Stimulated activated CD4-positive, alpha-beta T cell treated with anti-CD3 and anti-CD28 coated beads, TNF-alpha, amount 100 ng/mL, for 24 hours (primary cell): ENCODE measurements at regions not wholly inside any gene's neighbourhood (a gene's known extent, or its start where the extent isn't known, plus 50 kb on each side); places are given as distances from the start of the nearest gene placed in this dataset.

ENCODE experiments used
- DNase-seq, 3 experiments: peaks; one replicate each; pipeline ENCODE4 v3.0.0-alpha.2; 2020; ENCODE audit warnings: low read depth in 3 of 3

DNA sequence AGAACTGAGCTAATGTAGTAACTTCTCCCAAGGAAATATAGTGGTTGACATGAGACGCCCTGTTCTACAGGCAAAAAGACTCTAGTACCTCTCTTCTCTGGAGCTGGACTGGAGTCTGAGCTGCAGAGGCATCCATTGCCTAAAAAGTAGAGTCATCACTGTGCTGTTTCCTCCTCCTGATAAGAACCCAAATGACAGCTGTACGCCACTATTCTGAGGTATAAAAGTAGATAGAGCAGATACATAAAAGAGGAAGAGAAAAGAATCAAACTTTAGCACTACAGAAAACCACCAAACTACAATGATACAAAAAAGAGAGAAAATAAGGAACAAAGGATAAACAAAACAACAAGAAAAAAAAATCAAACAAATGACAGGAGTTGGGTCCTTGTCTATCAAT is 1568.8 kb downstream of the PLA2G4A start:
- no peak for DNase-seq

DNA sequence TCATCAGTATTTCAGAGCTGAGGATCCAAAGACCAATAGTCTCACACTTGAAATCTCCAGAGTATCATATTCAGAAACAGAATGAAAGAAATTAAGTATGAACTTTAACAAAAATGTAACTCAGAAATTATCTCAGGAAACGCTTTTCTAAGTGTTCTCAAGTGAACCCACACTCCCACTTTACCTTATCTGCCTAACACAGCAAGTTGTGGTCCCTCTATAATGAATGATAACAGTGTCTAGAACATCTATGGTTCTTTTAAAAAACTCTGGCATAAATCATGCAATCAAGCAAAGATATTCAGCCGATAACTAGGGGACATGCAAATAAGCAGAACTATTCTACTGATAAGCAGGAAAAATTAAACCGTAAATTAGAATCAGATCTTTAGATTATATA is 1574.2 kb downstream of the PLA2G4A start:
- no peak for DNase-seq

DNA sequence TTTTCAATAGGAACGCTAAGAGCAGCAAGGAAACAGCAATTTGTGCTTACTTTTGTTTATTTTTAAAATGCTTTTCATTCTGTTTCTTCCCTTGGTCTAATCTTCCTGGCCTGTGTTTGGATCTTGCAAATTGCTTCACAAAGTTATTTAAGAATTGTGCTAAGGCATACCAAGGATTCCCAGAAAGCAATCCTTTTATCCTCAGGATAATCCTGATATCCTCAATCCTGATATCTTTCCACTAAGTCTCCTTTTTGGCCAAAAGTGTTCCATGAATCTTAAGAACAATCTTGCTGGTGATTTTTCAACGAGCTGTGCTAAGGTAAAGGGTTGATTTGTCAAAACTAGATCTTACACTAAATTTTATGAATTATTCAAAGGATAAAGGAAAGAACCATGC is 1577.9 kb downstream of the PLA2G4A start:
- no peak for DNase-seq

DNA sequence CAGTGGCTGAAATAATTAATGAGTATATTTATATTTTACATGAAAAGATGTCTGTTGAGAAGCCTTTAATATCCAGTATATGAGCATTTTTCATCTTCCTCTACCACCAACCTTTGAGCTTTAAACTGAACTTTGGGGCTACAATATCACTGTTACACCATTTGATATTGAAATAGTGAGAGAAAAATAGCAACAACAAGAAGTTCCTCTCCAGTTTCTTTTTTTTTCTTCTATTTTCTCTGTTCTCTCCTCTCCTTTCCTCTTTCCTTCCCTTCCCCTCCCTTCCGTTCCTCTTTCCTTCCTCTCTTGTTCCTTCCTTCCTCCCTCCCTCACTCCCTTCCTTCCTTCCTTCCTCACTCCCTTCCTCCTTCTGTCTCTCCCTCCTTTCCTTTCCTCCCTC is 1591.4 kb downstream of the PLA2G4A start:
- DNase-seq = no peak

DNA sequence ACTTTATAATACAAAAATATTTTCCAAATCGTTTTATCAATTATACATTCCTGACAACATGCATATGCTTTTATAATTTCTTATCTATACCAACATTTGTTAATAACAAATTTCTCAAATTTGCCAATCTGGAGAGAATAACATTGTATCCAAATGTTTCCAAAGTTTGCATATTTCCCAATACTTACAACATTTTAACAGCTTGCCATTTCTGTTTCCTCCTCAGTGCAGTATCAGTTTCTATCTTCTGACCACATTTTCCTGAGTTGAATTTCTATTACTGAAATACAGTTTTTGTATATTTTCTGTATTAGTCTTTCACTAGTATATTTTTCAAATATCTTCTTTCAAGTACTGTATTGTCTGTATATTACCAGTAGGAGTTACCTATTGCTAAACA is 1594.3 kb downstream of the PLA2G4A start:
- no peak for DNase-seq

DNA sequence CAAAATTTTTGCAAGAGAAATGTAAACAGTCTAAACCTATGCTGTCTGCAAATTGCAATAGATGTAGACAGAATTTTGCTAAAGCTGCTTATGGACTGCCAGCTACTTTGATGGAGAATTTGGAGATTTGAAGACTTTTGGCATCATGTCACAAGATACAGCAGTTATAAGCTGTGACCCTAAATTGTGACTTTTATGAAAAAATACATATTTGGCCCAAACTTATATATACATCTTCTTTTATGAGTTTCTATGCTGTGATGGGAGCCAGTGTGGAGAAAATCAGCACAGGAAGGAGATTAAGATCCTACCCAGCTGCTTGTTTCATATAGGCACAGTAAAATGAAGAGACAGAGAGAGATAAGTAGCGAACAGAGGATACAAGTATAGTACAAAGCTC is 1595.4 kb downstream of the PLA2G4A start:
- no peak for DNase-seq

DNA sequence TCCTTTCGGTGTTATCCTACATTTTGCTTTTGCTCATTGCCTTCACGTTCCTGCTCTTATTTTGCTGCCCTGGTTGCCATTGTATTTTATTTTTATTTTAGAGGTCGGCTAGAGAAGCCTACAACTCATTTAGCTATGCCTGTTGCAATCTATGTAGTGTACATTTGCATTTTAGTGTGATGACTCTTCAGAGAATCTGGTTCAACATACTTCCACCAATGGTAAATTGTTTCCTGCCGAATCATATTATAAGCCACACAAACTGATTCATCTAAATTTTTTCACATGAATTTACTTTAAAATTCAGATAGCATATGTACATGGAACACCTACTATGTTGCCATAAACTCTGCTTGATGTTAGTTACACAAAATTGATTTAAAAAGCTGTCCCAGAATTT is 1596.9 kb downstream of the PLA2G4A start:
- no peak for DNase-seq

DNA sequence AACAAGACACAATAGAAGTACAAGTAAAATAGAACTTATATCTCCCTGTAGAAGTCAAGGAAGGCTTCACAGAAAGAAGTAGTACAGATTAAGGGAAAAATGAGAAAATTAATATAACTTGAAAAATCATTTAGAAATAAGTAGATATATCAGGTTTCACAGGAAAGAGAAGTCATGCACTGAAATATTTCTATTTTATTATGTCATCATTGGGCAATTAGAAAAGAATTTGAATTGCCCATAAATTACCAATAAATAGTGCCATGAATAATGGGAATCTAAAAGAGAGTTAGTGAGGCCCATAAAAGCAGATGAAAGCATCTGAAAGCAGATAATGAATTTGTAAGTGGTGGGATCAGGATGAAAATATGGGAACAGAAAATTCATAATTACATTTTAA is 1597.8 kb downstream of the PLA2G4A start:
- no peak for DNase-seq

DNA sequence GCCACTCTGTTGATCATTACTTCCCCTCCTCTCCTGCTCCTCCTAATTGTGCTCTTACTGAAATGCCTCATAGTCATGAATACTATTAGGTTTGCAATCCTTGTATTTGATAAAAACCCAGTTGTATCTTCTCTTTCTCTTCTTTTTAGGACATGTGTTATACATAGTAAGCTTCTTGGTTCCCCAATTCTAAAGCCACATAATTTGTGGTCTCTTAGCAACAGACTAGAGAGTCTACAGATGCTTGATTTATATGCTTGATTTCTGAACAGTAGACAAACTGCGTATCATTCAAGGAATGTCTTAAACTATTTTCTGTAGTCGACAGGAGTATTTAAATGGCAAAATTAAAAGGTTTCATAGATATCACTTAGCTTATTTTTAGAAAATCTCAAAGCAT is 1598.9 kb downstream of the PLA2G4A start:
- DNase-seq = no peak

DNA sequence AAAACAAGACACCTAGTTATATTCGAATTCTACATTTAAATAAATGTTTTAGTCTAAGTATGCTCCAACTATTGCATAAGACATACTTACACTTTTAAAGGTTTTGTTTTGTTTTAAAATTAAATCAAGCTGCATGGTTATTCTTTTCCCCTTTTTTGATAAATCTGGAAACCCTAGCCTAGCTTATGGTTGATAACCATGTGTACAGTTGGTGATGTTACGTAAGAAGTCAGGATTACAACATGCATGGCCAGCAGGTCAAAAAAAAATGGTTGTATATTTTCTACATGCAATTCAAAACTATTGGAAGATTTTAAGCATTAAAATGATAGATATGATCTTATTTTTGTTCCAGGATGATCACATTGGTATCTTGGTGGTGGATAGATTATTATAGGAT is 1600.6 kb downstream of the PLA2G4A start:
- DNase-seq = no peak

DNA sequence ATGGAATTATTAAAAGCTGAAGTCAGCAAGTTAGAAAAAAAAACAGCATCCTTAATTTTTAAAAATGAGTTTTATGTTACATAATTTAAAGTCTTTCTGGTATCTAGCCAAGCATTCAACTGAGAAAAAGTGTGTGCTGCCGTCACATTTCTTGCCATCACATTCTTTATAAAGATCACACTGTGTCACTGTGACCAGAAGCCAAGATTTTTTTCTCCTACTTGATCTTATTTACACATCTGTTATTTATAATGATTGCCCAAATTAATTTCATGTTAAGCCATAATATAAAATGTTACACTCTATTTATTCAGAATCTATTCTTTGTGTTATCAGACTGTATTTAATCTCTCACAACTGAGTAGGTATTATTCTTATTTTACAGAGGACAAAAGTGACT is 1603.7 kb downstream of the PLA2G4A start:
- no peak for DNase-seq

DNA sequence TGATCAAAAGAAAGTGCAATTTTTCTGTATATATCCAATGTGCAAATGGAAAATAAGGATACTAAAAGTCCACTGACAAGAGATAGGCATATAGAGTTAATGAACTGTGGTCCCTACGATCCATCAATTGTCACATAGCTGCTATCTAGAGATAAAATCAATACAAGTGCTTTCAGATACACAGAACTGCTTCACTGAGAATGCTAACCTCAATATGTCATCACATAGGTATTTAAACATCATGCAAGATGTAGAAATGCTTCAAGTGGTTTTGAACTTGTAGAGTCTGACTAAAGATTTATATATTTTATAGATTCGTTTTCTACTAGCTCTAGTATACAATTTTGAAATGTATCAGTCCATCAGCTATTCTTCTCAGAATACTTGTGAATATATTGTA is 1604.7 kb downstream of the PLA2G4A start:
- DNase-seq = no peak

DNA sequence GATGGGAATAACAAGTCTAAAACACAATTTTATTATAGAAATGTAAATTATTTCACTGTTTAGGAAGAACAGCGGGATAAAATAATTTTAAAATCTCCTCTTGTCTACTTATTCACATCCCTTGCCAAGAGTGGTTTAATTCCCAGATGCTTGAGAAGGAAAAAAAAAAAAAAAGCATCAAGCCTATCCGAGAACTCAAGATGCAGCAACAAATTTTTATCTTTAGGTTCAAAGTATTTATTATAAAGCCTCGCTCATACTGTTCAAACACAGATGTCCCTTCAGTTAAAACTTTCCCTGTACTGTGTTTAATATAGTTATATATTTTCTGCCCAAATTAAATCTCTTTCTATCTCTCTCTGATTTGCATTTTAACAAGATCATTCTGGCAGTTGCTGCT is 1615.8 kb downstream of the PLA2G4A start:
- no peak for DNase-seq

DNA sequence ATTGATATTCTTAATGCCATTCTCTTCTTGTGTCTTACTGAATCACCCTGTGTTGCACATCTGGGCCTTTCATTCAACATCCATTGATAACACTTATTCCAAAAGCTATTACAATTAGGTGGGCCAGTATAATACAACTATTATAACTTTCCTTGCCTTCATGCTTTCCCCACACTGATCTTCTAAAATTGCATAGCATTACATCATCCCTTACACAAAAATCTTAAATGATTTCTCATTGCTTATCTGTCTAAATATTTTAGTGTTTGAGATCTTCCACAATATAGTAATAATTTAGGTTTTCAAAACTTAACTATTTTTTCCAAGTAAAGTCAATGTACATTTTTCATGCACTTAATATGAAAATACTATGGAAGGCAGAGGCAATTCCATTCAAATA is 1634.1 kb downstream of the PLA2G4A start:
- DNase-seq = no peak

DNA sequence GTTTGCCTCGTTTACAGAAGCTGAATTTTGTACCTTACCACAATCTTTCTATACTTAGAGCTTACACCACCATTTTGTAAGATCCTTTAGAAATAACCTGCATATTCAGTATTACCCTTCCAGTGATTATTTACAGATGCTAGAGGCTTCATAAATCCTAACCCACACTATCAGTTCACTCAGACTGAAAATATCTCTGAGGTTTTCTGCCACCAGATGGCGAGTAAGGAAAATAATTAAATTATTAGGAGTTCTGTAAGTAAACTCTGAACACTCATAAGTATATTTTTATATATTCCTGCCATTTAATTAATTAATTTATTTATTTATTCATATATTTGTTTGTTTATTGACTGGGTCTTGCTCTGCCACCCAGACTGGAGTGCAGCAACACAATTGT is 1635.2 kb downstream of the PLA2G4A start:
- no peak for DNase-seq

DNA sequence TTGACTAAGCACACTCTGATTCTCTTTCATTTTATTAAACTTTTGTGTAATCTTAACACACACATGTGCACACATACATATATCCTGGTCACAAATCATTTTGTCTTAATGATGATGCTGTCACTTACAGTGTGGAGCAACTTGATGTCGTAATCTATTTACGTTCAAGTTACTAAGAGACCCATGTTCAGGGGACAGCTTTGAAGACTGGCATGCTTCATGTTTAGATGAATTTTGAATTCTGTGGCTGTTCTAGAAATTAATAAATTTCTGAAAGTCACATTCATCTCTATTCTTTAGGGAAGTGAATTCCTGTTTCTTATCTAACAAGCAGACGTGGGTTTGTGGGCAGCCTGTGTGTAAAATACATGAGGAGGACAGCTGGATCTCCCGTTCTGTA is 1637.8 kb downstream of the PLA2G4A start:
- DNase-seq = no peak

DNA sequence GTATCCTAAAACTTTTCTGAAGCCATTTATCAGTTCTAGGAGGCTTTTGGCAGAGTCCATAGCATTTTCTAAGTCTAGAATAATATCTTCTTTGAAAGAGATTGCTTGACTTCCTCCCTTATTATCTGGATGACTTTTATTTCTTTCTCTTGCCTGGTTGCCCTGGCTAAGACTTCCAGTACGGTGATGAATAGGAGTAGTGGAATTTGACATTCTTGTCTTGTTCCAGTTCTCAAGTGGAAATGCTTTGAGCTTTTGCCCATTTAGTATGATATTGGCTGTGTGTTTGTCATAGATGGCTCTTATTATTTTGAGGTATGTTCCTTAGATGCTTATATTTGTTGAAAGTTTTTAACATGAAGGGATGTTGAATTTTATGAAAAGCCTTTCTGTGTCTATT is 1647.9 kb downstream of the PLA2G4A start:
- DNase-seq = no peak

DNA sequence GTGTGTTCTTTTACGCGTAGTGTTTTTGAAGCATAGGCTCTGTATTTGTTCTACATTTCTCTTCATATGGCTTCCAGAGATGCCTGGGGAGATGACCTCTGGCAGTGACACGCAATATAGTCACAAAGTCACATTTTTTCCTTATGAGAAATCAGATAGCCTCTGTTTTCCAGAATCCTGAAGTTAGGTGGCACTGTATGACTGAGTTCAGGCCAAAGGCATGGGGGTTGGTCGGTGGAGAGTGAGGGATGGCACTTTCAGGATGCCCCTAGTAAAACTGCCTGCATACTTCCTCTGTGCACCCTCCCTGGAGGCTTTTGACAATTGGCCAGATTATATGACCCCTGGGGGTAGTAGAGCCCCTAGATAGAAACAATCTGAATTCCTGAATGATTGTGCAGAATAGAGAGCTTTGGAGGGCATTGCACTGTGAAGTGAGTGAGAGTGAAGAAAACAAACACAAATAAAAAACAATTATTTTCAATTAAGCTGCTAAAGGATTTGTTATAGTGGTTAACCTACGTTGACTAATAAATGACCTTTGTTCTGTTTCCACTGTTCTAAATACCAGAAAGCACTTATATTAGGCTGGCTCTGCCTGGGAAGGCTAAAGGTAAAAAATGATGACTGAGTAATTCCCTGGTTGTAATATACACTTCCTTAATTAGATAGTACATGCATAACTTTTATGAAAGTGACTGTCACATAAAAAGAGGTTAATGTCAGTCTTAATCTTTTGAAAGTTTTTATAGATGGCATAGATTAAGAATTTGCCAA is 1660.8 kb downstream of the PLA2G4A start:
- DNase-seq = no peak

DNA sequence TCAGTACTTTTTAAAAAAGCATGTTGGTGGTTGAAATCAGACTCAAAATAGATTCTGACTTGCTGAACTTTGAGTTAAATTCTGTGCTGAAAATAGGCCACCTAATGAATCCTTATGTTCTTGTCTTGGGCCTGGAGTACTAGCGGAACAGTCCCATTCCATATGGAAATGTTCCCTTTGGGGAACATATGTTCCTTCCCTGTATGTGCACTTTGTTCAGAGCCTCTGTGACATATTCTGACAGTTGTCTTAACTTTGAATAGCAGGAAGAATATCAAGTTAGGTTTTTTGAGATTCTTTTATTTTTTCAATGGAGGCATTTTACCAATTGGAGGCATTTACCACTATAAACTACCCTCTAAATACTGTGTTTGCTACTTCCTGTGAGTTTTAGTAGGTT is 1667.8 kb downstream of the PLA2G4A start:
- no peak for DNase-seq

DNA sequence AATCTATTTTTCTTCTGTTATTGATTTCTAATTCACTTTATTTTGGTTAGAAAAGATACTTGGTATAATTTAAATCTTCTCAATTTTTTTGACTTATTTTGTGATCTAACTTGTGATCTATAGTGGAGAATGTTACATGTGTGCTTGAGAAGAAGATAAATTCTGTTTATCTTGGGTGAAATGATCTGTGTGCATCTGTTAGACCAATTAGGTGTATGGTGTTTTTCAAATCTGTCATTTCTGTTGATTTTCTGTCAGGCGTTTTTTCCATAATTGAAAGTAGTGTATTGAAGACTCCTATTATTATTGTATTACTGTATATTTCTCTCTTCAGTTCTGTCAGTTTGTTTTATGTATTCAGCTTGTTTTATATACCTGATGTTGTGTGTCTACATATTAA is 1668.3 kb downstream of the PLA2G4A start:
- no peak for DNase-seq

DNA sequence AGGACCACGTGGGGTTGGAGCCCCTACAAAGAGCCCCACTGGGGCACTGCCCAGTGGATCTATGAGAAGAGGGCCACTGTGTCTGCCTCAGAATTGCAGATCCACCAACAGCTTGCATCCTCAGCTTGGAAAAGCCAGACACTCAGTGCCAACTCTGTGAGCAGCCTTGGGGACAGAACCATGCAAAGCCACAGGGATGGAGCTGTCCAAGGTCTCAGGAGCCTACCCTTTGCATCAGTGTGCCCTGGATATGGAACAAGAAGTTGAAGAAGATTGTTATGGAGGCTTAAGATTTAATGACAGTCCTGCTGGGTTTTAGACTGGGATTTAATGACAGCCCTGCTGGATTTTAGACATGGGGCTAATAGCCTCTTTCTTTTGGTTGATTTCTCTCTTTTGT is 1670.9 kb downstream of the PLA2G4A start:
- DNase-seq = no peak

DNA sequence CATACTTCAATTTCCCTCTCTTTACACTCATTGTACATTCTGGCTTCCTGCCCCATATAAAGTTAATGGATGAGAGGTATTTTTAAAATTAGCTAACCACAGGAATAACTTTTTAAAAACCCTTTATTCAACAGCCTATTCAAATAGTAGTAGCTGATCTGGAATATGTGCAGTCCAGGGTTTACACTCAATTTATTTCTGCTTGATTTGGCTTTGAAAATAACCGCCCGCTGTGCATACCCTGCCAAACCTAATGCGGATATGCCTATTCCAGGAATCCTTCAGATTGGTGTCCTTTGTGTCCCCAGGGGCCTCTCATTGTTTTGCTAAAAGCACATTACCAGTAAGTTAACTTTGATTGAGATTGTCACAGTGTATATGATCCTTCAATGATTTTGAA is 1686.2 kb downstream of the PLA2G4A start:
- no peak for DNase-seq

DNA sequence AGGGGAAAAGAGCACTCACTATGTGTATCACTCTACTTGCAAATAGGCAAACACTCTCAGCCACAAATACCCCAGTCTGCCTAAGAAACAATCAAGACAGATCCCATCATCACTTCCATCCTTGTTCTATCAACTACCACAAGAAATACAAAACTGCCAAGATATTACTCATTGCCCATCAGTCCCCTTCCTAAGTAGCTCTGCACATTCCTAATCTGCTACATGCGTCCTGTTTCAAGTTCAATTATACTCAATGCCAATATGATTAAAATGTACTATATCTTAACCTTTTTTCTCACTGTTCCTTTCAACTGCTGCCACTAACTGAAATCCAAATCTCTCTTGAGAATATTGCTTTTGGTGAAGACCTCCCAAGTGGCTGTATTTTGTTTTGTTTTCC is 1688.4 kb downstream of the PLA2G4A start:
- DNase-seq = no peak

DNA sequence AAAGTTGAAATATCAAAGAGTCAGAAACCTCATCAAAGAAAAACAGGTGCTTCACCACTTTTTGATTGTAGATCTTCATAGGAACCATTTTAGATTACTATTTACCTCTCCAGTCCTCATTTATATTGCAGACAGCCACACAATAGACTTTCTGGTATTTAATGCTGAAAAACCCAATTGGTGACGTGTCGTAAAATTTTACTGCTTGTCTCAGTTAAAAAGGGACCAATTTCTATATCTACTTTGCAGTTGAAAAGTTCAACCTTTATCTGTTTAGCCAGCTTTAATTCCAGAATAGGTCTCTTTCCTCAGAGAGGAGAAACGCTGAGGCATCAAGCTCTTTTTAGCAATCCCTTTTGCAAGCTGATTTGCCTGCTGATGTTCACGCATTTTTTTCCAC is 1722.4 kb downstream of the PLA2G4A start:
- DNase-seq = no peak
